ENCODE measurements at regions not wholly inside any gene's neighbourhood (a gene's known extent, or its start where the extent isn't known, plus 50 kb on each side); places are given as distances from the start of the nearest gene placed in this dataset.

- Histone ChIP-seq H3K4me1 (ENCODE audit: control insufficient read depth, extremely low read depth, insufficient read depth, low read length) (no peaks in the 10 kb centered on the region), H4K20me1 (replicated peaks; ENCODE audit: control insufficient read depth, extremely low read depth, insufficient read depth, low read length) (no peaks in the 10 kb centered on the region), H3K36me3 (ENCODE audit: control insufficient read depth in 2 of 2, extremely low read depth in 1 of 2, insufficient read depth in 2 of 2, low read length in 2 of 2) (no peaks in the 10 kb centered on the region), H3K4me2 (ENCODE audit: insufficient read depth, low read length) (no peak overlapping the region), H3K9me1 (replicated peaks; ENCODE audit: control insufficient read depth, extremely low read depth, insufficient read depth, low read length) (no peaks in the 10 kb centered on the region), H3K9me3 (replicated peaks; ENCODE audit: control insufficient read depth, insufficient read depth, low read length) (no peaks in the 10 kb centered on the region), H3K4me3 (replicated peaks in 1 of 3; ENCODE audit: insufficient read depth in 1 of 3, low read depth in 1 of 3, low read length in 3 of 3) (no peak overlapping the region), H2AFZ (ENCODE audit: low read depth, low read length) (no peak overlapping the region), H3K27me3 (ENCODE audit: control insufficient read depth in 2 of 2, insufficient read depth in 2 of 2, low read length in 2 of 2) (peaks cover 0 to 4% of the 10 kb centered on the region in 2 experiments), H3K27ac (ENCODE audit: insufficient read depth, low read depth, low read length) (no peak overlapping the region), H3K9ac (replicated peaks; ENCODE audit: extremely low read depth, insufficient read depth, low read length) (no peak overlapping the region), H3K79me2 (ENCODE audit: control insufficient read depth, insufficient read depth, low read length) (no peaks in the 10 kb centered on the region)
- no peak for FAIRE-seq
- TF ChIP-seq POLR2AphosphoS5 (IDR thresholded peaks at IDR 0.05; ENCODE audit: insufficient read depth, low read depth, low read length) (no peak), FOS (IDR thresholded peaks at IDR 0.05; ENCODE audit: borderline replicate concordance, insufficient read depth, low read length) (no peak)
- CTCF ChIA-PET: interaction anchor here (1.3 to 1.4 kb wide), 2 partner anchors 16 to 418 kb away, joined by 3 read pairs; no protein-coding TSS in a partner anchor
- DNase-seq (ENCODE audit: low read depth, low spot score): no peak
- POLR2A ChIA-PET: no interaction called here
- BruUV-seq (replicated peaks): no TSS peak
- intact Hi-C loops (cut with micrococcal nuclease): no loop called here
- dilution Hi-C loops (cut with MboI; ENCODE audit: extremely low pct_ligation_motif_present, low sequenced_read_pairs): no loop called here
These were observed 276.8 kb downstream of the ENC1 start for GRCh38 chr5:74363603-74364205.

DNA sequence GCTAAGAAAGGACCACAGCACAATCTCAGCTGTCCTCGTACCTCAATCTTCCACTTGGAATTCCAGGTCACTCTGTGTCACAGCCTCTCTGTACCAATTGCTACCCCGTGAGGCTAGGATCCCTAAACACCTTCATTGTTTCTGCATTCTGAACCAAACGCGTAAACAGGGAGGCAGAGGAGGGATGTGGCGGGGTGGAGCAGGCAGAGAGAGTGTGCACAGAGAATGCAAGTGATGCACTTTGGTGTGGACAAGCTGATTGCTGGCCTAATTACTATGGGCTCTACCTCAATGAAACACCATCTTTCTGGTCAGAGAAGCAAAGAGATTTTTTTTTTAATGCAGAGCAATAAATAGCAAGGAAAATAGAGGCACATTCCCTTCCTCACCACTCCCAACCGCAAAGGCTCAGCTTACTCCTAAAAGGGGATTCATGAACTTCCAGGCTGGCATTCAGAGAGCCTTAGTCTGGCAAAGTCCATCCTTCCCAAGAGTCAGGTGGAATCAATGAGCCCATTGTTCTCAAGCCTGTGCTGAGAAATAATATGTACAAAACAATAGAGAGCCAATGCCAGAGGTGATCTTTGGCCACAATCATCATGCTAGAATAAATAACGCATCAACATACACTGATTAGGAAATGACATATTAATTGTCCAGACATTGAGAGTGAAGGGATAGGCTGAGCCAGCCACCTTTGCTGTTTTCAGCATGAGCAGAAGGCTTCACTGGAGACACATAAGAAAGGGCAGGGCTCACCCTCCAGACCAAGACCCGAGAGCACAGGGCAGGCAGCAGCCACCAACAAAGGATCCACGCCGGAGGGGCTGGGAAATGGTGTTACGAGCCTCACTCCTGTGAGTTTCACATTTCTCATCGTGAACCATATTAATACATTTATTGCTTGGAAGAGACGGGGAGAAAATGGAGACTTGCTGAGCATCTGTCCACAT is 278.8 kb downstream of the ENC1 start:
- Histone ChIP-seq H3K27ac (ENCODE audit: insufficient read depth, low read depth, low read length) (no peak overlapping the region), H3K79me2 (ENCODE audit: control insufficient read depth, insufficient read depth, low read length) (no peaks in the 10 kb centered on the region), H4K20me1 (replicated peaks; ENCODE audit: control insufficient read depth, extremely low read depth, insufficient read depth, low read length) (no peaks in the 10 kb centered on the region), H3K27me3 (ENCODE audit: control insufficient read depth in 2 of 2, insufficient read depth in 2 of 2, low read length in 2 of 2) (peaks cover 0 to 4% of the 10 kb centered on the region in 2 experiments), H3K9me1 (replicated peaks; ENCODE audit: control insufficient read depth, extremely low read depth, insufficient read depth, low read length) (no peaks in the 10 kb centered on the region), H3K4me3 (replicated peaks in 1 of 3; ENCODE audit: insufficient read depth in 1 of 3, low read depth in 1 of 3, low read length in 3 of 3) (no peak overlapping the region), H3K4me1 (ENCODE audit: control insufficient read depth, extremely low read depth, insufficient read depth, low read length) (no peaks in the 10 kb centered on the region), H3K4me2 (ENCODE audit: insufficient read depth, low read length) (no peak overlapping the region), H3K9ac (replicated peaks; ENCODE audit: extremely low read depth, insufficient read depth, low read length) (no peak overlapping the region), H3K9me3 (replicated peaks; ENCODE audit: control insufficient read depth, insufficient read depth, low read length) (no peaks in the 10 kb centered on the region), H3K36me3 (ENCODE audit: control insufficient read depth in 2 of 2, extremely low read depth in 1 of 2, insufficient read depth in 2 of 2, low read length in 2 of 2) (no peaks in the 10 kb centered on the region), H2AFZ (ENCODE audit: low read depth, low read length) (no peak overlapping the region)
- CTCF ChIA-PET: no interaction called here
- BruUV-seq (replicated peaks): no TSS peak
- dilution Hi-C loops (cut with MboI; ENCODE audit: extremely low pct_ligation_motif_present, low sequenced_read_pairs) (no loop called here), intact Hi-C loops (cut with micrococcal nuclease) (no loop called here)
- TF ChIP-seq, protein P1, sequence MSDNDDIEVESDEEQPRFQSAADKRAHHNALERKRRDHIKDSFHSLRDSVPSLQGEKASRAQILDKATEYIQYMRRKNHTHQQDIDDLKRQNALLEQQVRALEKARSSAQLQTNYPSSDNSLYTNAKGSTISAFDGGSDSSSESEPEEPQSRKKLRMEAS (IDR thresholded peaks at IDR 0.05; ENCODE audit: insufficient read depth, insufficient read length): no peak
- TF ChIP-seq GATA2 (IDR thresholded peaks at IDR 0.05; ENCODE audit: insufficient read depth, insufficient read length, low read depth, low read length) (no peak), JUN (IDR thresholded peaks at IDR 0.05; ENCODE audit: borderline replicate concordance, insufficient read depth, insufficient read length, low read depth) (no peak), EZH2 (IDR thresholded peaks at IDR 0.05; ENCODE audit: borderline replicate concordance, low read depth, low read length, severe bottlenecking) (no peak), CTCF (IDR thresholded peaks at IDR 0.05; ENCODE audit: extremely low read depth in 1 of 2, insufficient read depth in 1 of 2, low read depth in 1 of 2, low read length in 2 of 2) (no peak), POLR2AphosphoS5 (IDR thresholded peaks at IDR 0.05; ENCODE audit: insufficient read depth, low read depth, low read length) (no peak), FOS (IDR thresholded peaks at IDR 0.05; ENCODE audit: borderline replicate concordance, insufficient read depth, low read length) (no peak)
- no peak for FAIRE-seq
- POLR2A ChIA-PET: no interaction called here
- DNase-seq (ENCODE audit: low read depth, low spot score): no peak

All from endothelial cell of umbilical vein (primary cell).